Adrenal gland (tissue), 9 donors: ENCODE measurements at regions not wholly inside any gene's neighbourhood (a gene's known extent, or its start where the extent isn't known, plus 50 kb on each side); places are given as distances from the start of the nearest gene placed in this dataset.

Experiments used
- DNase-seq, 7 donors: peaks; one replicate each; pipeline ENCODE4 v3.0.0-alpha.2; 2019 to 2020
- H3K27ac ChIP-seq, 5 donors: fragments of 200-600 bp; sonication (generic) in 4 of 5; 1 replicate in 3 of 5; 2 replicates in 2 of 5; pipeline versions ENCODE4 v1.5.1 to v1.8.0; 2016 to 2020; ENCODE audit warnings: mild to moderate bottlenecking in 1 of 5
- H3K27me3 ChIP-seq: fragments of 200-600 bp; 2 replicates; pipeline ENCODE4 v1.8.0; 2021
- H3K36me3 ChIP-seq, 2 donors: fragments of 200-600 bp; replicated peaks in 1 of 2; 1 replicate in 1 of 2; 2 replicates in 1 of 2; pipeline versions ENCODE4 v1.5.1 to v1.8.0; 2018 to 2022
- H3K4me1 ChIP-seq, 2 donors: fragments of 200-600 bp; replicated peaks in 1 of 2; 1 replicate in 1 of 2; 2 replicates in 1 of 2; pipeline versions ENCODE4 v1.5.1 to v1.8.0; 2018 to 2021
- H3K4me3 ChIP-seq, 4 donors: fragments of 200-600 bp; sonication (generic) in 3 of 4; one replicate each; pipeline ENCODE4 v1.5.1; 2016 to 2018
- H3K9me3 ChIP-seq, 3 donors: fragments of 200-600 bp; sonication (generic) in 1 of 3; replicated peaks in 1 of 3; 1 replicate in 2 of 3; 2 replicates in 1 of 3; pipeline versions ENCODE4 v1.5.1 to v1.8.0; 2016 to 2021
- POLR2A ChIP-seq, 2 donors: fragments of 450-650 bp; IDR thresholded peaks; one replicate each; pipeline ENCODE4 v1.6.1; 2017; ENCODE audit warnings: antibody characterized with exemption in 2 of 2, mild to moderate bottlenecking in 2 of 2, moderate library complexity in 1 of 2
- WGBS, 4 donors: extraction: QIAGEN DNeasy Blood & Tissue Kit in 2 of 4; methylation state at CpG; one replicate each; pipeline versions ENCODE4 v1.1.5 to v1.1.7; 2013 to 2017; 5-methylcytosine and 5-hydroxymethylcytosine counted together
- intact Hi-C, 2 donors: fragments of 100-400 bp; cut with DNase I; formaldehyde crosslinking; loops; one replicate each; pipeline versions ENCODE4 v1.14.1 to v1.15.0; 2022 to 2023
- TF ChIP-seq, protein P1 (sequence below), 6 experiments: fragments of 450-650 bp in 4 of 6; fragments of 200-600 bp in 2 of 6; sonication (generic) in 1 of 6; IDR thresholded peaks; 1 replicate in 5 of 6; 2 replicates in 1 of 6; pipeline versions ENCODE4 v1.5.1 to v1.8.0; 2016 to 2021; ENCODE audit warnings: antibody characterized with exemption in 6 of 6, mild to moderate bottlenecking in 2 of 6, moderate library complexity in 1 of 6
- donor health status: healthy with polysubstance abuse.
- donor health status: Bipolar disorder and iron deficiency.
- donor health status: DM: yes; HTN: yes; CAD: no.
- donor health status: DM: no; HTN: no; CAD: no.
- donor health status: DM: no; HTN: no; CAD: no.

DNA sequence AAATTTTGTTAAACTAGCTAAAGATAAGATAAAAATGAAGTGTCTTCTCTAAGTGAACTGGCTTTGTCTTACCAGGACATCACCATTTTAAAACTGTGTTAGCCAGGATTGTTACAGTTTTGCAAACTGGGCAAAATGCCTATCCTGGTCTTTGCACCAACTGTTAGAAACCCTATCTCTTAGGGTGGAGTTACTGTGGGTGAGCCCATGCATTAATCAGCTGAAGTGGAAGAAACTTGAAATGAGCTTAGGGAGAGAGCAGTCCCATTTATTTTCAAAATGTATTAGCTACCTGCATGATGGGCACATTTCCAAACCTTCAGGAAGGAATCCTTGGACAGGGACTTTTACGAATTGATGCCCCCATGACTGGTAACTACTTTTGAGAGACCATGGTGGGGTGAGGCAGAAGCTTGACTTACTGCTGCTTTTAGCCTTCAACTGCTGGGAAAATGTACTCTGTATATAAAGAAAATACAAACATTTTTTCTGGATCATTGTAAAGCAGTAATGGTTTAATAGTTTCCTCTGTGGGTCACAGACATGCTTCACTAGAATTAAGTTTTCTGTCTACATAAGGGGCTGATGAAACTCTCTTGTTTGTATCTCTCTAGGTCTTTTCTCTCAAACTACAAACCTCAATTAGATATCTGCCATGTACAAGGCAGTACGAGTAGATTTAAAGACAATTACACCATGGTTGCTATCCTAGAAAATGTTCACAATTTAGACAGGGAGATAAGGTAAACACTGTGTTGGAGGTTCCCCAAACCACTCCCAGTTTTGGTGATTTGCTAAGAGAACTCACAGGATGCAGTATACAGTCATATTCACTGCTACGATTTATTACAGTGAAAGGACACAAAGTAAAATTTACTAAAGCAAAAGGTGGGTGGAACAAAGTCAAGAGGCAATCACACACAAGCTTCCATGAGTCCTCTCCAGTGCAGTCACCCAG is 321.4 kb upstream of the MMADHC start:
- Histone ChIP-seq H3K36me3 (no peaks in the 10 kb centered on the region), H3K4me1 (no peaks in the 10 kb centered on the region), H3K27ac (no peak overlapping the region), H3K27me3 (no peaks in the 10 kb centered on the region), H3K4me3 (no peak overlapping the region), H3K9me3 (no peaks in the 10 kb centered on the region)
- no peak for DNase-seq
- intact Hi-C loops: no loop called here
- TF ChIP-seq, protein P1, sequence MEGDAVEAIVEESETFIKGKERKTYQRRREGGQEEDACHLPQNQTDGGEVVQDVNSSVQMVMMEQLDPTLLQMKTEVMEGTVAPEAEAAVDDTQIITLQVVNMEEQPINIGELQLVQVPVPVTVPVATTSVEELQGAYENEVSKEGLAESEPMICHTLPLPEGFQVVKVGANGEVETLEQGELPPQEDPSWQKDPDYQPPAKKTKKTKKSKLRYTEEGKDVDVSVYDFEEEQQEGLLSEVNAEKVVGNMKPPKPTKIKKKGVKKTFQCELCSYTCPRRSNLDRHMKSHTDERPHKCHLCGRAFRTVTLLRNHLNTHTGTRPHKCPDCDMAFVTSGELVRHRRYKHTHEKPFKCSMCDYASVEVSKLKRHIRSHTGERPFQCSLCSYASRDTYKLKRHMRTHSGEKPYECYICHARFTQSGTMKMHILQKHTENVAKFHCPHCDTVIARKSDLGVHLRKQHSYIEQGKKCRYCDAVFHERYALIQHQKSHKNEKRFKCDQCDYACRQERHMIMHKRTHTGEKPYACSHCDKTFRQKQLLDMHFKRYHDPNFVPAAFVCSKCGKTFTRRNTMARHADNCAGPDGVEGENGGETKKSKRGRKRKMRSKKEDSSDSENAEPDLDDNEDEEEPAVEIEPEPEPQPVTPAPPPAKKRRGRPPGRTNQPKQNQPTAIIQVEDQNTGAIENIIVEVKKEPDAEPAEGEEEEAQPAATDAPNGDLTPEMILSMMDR (IDR thresholded peaks at IDR 0.05): no peak
- no peak for TF ChIP-seq POLR2A (IDR thresholded peaks at IDR 0.05)
- 72 to 87% (median 78%) methylated on average over 3 of the region's 3 CpGs for WGBS, 4 donors

DNA sequence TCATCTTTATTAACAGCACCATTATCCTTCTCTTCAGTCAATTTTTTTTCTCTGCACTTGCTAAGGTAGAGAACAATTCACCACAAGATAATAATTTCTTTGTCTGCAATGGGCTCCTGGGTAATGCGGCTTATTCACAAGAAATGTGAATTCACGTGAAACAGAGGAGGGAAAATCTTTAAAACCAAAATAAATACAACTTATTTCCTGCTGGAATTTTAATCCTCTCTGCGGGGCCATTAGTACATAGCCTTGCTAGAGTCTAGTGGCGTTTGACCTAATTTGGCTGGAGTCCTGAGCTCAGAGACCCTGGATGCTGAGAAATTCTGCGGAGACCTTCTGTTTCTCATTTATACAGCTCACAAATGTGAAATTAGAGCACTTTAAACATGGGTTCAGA is 319.3 kb upstream of the MMADHC start:
- no peaks in the 10 kb centered on the region for H3K4me1 ChIP-seq
- TF ChIP-seq, protein P1 (IDR thresholded peaks at IDR 0.05): no peak
- TF ChIP-seq POLR2A (IDR thresholded peaks at IDR 0.05): no peak
- WGBS, 4 donors: 72 to 82% (median 78%) methylated on average over 5 of the region's 5 CpGs
- H3K36me3 ChIP-seq: no peaks in the 10 kb centered on the region
- DNase-seq: no peak
- no peak overlapping the region for H3K27ac ChIP-seq
- H3K4me3 ChIP-seq: no peak overlapping the region
- no peaks in the 10 kb centered on the region for H3K9me3 ChIP-seq
- H3K27me3 ChIP-seq: no peaks in the 10 kb centered on the region
- intact Hi-C loops: no loop called here

DNA sequence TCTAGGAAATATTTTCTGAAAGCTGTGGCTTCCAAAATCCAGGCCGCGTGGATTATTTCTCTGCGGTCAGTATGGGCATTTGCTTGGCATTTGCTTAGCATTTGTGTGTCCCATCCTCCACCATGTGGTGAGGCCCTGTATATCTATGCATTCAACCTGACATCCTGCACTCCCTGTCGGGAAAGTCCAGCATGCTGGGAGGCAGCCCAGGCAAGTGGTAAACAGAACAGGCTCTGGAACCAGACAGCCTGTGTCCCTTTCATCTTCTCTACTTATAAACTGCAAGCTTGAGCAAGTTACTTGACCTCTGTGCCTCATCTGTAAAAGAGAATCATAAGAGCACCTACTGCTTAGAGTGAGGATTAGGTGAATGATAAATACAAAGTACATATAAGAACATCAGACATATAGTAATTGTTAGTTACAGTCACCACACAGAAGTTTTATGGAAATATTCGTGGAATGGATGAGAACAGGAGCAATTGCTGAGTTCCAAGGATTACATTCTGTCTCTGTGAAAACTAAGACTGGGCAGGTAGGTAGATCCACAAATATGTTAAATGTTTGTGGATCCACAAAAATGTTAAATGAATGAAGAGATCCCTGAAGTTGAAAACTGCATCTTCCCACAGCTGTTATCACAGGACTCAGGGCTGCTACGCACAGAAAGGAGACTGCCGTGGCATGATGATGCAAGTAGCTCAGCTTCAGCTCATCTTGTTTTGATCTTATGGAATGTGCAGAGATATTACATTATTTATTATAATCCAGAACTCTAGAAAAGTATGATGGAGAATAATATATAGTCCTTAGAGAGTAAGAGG is 317.0 kb upstream of the MMADHC start:
- 79 to 93% (median 84%) methylated on average over 7 of the region's 7 CpGs for WGBS, 4 donors
- Histone ChIP-seq H3K27ac (no peak overlapping the region), H3K27me3 (no peaks in the 10 kb centered on the region), H3K9me3 (no peaks in the 10 kb centered on the region), H3K36me3 (no peaks in the 10 kb centered on the region), H3K4me3 (no peak overlapping the region), H3K4me1 (no peaks in the 10 kb centered on the region)
- intact Hi-C loops: no loop called here
- no peak for TF ChIP-seq POLR2A (IDR thresholded peaks at IDR 0.05)
- TF ChIP-seq, protein P1 (IDR thresholded peaks at IDR 0.05): no peak
- no peak for DNase-seq

DNA sequence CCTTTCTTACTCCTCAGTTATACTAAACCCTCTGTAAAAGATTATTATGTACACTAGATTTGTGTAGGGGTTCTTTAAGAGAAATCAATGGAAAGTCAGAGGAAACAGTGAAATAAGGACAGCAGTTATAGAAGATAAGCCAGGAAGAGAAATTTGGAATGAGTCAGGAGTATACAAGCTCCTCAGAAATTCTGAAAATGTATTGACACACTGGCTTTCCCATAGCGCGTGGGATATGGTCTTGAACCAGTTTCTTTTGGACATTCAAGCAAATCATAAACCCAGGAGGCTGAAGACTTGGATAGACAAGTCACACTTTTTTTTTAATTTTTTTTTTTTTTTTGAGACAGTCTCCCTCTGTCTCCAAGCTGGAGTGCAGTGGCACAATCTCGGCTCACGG is 316.1 kb upstream of the MMADHC start:
- intact Hi-C loops: no loop called here
- Histone ChIP-seq H3K27me3 (no peaks in the 10 kb centered on the region), H3K4me3 (no peak overlapping the region), H3K4me1 (no peaks in the 10 kb centered on the region), H3K27ac (no peak overlapping the region), H3K9me3 (no peaks in the 10 kb centered on the region), H3K36me3 (no peaks in the 10 kb centered on the region)
- DNase-seq: no peak
- TF ChIP-seq, protein P1 (IDR thresholded peaks at IDR 0.05): no peak
- no peak for TF ChIP-seq POLR2A (IDR thresholded peaks at IDR 0.05)
- 90 to 98% (median 93%) methylated on average over 4 of the region's 4 CpGs for WGBS, 4 donors
